DND-41 (cell line): ENCODE measurements at regions not wholly inside any gene's neighbourhood (a gene's known extent, or its start where the extent isn't known, plus 50 kb on each side); places are given as distances from the start of the nearest gene placed in this dataset.
"Not testable (repeated sequence)": the region's sequence is repeated elsewhere in the genome, so short reads cannot be mapped to it uniquely, and the experiment has no call there.

Source experiments
- EZH2 ChIP-seq: IDR thresholded peaks from 3 replicates; pipeline ENCODE4 v1.6.1; 2012; ENCODE audit warnings: borderline replicate concordance, low read depth, mild to moderate bottlenecking, moderate library complexity, low read length, inconsistent platforms; ENCODE audit not compliant: severe bottlenecking
- TF ChIP-seq, protein P1 (sequence below): IDR thresholded peaks from 2 replicates; pipeline ENCODE4 v1.5.1; 2012; ENCODE audit warnings: borderline replicate concordance, low read length, moderate library complexity, mild to moderate bottlenecking; ENCODE audit not compliant: poor library complexity, severe bottlenecking; ENCODE audit errors: extremely low read depth

- TF ChIP-seq, protein P1, sequence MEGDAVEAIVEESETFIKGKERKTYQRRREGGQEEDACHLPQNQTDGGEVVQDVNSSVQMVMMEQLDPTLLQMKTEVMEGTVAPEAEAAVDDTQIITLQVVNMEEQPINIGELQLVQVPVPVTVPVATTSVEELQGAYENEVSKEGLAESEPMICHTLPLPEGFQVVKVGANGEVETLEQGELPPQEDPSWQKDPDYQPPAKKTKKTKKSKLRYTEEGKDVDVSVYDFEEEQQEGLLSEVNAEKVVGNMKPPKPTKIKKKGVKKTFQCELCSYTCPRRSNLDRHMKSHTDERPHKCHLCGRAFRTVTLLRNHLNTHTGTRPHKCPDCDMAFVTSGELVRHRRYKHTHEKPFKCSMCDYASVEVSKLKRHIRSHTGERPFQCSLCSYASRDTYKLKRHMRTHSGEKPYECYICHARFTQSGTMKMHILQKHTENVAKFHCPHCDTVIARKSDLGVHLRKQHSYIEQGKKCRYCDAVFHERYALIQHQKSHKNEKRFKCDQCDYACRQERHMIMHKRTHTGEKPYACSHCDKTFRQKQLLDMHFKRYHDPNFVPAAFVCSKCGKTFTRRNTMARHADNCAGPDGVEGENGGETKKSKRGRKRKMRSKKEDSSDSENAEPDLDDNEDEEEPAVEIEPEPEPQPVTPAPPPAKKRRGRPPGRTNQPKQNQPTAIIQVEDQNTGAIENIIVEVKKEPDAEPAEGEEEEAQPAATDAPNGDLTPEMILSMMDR: not testable (repeated sequence)
- not testable (repeated sequence) for TF ChIP-seq EZH2
Measured at GRCh38 chr7:4496911-4497310, 185.2 kb upstream of the FOXK1 start.
